NCI-H1105 treated with DMSO at 0.1 percent for 48 hours (cell line): ENCODE measurements at regions not wholly inside any gene's neighbourhood (a gene's known extent, or its start where the extent isn't known, plus 50 kb on each side); places are given as distances from the start of the nearest gene placed in this dataset.
A peak's percentile ranks its signal among the peaks of the same experiment; 100 is the strongest.

Experiments
- DNase-seq: peaks from one replicate; lab custom pipeline; 2025; lab: John Stamatoyannopoulos, UW

- DNase-seq = peak; percentile 75
These were observed 123.9 kb upstream of the TMPRSS2 start for GRCh38 chr21:41631564-41632461.

GRCh38 chr21:41630917-41631316 is 123.0 kb upstream of the TMPRSS2 start:
- no peak for DNase-seq

- no peak for DNase-seq
These were observed 122.3 kb upstream of the TMPRSS2 start for GRCh38 chr21:41630249-41630648.

DNA sequence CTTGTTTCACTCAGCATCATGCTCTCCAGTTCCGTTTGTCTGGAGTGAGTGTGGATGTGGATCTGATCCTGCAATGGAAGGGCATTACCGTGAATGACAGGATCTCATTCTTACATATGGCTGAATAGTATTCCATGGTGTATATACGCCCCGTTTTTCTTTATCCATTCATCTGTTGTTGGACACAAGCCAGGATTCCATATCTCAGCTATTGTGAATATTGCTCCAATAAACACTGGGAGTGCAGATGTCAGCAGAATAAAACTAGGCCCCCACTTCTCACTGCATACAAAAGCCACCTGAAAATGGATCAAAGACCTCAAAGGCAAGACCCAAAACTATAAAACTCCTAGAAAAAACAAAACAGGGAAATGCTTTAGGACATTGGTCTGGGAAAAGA is 120.3 kb upstream of the TMPRSS2 start:
- DNase-seq = peak; percentile 57

DNA sequence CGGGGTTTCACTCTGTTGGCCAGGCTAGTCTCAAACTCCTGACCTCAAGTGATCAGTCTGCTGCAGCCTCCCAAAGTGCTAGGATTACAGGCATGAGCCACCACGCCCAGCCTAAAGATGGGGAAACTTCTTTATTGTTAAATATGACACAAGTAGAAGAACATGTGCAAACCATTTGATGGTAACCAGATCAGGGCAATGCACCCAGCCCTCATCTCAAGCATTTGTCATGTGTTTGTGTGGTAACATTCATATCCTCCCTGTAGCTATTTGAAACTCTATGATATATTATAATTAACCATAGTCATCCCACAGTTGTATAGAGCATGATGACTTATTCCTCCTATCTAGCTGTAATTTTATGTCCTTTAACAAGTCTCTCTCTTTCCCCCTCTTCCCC is 119.5 kb upstream of the TMPRSS2 start:
- no peak for DNase-seq

GRCh38 chr21:41626021-41626420 is 118.1 kb upstream of the TMPRSS2 start:
- DNase-seq = no peak

GRCh38 chr21:41625428-41625827 is 117.5 kb upstream of the TMPRSS2 start:
- DNase-seq = no peak

DNA sequence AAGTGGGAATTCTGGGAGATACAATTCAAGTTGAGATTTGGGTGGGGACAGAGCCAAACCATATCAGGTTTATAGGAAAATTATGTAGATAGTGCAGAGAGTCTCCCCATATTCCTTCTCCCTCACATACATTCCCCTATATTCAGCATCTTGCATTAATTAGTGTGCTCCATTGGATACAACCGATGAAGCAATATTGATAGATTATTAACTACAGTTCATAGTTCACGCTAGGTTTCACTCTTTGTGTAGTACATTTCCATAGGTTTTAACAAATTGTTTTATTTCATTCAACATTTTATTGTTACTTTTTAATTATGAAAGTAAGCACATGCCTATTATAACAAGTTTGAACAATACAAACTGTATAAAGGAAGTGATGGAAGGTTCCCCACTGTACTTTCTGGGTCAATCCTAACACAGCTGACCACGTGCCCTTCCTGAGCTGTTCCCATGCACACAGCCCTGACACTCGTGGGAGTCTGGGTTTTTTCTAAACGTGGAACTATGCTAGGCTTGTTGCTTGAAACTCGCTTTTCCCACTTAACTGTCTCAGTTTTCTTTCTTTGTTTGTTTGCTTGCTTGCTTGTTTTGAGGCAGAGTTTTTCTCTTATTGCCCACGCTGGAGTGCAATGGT is 116.8 kb upstream of the TMPRSS2 start:
- DNase-seq = no peak

DNA sequence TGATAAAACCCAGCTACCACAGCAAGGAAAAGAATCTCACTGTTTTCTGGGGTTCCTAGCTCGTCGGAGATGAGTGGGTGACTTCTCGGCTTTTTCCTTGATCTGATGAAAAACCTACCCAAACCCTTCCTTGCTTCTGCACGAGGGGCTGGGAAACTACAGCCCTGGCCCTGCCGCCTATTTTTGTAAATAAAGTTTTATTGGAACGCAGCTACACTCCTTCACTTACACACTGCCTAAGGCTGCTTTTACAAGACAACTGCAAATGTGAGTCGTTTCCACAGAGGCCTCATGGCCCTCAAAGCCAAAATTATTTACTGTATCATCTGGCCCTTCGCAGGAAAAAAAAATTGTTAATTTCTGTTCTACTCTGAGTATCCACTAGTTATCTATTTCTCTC is 116.0 kb upstream of the TMPRSS2 start:
- no peak for DNase-seq

- no peak for DNase-seq
These were observed 115.0 kb upstream of the TMPRSS2 start for GRCh38 chr21:41622831-41623548.

- no peak for DNase-seq
These were observed 114.2 kb upstream of the TMPRSS2 start for GRCh38 chr21:41622201-41622600.

DNA sequence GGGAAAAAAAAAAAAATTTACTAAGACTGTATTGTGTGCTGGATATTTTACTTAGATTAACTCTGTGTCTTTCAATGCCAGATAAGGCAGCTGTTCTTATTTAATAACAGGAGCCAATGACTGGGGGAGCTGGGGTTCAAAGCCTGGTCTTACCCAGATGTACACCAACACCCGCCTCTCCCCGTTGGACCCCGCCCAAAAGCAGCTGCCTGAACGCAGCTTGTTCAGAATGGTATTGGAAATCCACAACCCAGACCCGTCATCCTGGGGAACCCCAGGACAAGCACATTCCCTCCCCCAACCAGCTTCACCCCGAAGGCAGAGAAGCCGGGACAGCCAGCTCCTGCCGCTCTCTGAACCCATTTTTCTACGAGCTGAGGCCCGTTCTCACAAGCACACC is 113.6 kb upstream of the TMPRSS2 start:
- DNase-seq = no peak

- no peak for DNase-seq
These were observed 113.0 kb upstream of the TMPRSS2 start for GRCh38 chr21:41620982-41621381.

- DNase-seq = no peak
These were observed 112.6 kb upstream of the TMPRSS2 start for GRCh38 chr21:41620541-41620940.

- DNase-seq = no peak
These were observed 108.2 kb upstream of the TMPRSS2 start for GRCh38 chr21:41616031-41616591.

DNA sequence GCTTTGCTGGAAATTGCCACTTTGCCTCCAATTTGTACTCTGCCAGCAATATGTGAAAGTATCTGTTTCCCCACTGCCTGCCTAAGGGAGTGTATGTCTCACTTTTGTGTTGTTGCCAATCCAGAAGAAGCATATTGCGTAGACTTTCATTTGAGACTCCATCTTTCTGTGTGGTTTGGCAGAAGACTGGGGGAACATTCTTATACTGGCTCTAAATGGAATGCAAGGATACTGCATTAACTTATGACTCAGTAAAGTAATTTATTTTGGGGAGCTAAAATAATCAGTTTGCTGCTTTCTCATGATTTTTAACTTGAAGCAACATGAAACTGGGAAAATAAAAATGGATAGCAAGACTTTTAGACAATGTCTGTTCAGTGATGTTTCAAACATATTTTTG is 107.7 kb upstream of the TMPRSS2 start:
- no peak for DNase-seq

DNA sequence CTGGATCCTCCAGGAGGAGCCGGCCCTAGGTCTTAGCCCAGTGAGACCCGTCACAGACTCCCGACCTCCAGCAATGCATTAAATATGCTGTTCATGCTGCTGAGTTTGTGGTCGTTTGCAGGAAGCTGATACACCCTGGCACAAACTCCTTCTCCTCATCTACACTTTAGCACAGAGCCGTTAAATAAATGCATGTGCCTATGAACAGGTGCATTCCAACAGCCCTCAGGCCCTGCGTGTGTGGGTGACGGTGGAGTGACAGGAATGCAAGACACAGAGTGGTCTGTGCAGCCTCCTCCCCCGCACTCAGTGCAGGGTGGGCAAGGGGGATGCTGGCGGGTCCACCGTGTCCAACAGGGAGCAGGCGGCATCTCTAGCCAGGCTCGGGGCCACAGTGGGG is 106.6 kb upstream of the TMPRSS2 start:
- no peak for DNase-seq

DNA sequence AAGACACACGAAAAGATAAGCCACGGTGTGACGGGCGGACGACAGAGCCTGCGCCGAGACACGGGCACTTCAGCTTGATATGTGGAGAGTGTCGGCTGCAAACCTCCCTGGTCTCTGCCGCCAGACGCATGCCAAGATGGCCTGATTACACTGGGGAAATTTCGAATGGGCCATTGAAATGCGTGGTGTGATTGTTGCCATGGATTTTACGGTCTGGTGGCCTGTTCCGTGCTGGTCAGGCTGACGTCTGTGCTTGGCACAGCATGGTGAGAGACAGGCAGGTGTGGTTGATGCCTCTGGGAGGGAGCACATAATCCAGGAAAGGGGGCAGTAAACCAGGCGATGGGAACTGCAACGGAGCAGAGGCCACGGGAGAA is 105.6 kb upstream of the TMPRSS2 start:
- no peak for DNase-seq

DNA sequence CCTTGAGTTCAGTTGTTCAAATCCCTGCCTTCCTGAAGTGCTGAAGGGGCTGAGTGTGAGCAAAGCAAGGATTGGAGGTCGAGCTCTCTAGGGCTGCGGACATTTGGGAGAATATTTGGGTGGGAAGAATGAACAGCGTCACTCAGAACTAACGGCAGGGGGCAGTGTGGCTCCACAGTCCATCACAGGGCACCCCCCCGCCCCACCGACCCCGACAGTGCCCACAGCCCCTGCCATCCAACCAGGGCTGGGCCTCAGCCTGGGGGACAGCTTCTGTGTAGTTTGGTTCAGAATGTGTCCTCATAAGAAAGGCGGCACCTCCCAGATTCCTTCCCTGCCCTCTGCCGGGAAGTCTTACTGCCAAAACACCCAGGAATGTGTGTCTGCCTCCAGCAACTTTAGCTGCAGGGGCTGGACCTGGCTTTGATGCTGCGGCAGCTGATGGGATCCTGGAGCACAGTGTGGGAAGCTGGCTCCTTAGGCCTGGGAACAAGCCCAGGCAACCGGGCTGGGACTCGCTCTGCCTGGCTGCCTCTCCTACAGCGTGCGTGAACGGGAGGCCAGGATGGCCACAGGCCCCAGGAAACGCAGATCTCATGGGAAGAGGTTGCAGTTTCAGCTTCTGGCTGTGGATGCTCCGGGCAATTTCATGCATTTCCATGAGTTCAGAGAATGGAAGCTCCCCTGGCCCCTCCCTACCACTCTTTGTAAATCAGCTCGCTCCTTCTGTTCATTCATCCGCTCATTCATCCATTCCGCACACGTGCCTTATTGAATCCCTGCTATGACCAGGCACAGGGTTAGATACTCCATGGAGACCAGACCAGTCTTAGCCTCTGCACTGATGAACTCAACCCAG is 104.9 kb upstream of the TMPRSS2 start:
- peak; percentile 41 for DNase-seq

GRCh38 chr21:41611966-41612606 is 104.1 kb upstream of the TMPRSS2 start:
- peak; percentile 59 for DNase-seq

DNA sequence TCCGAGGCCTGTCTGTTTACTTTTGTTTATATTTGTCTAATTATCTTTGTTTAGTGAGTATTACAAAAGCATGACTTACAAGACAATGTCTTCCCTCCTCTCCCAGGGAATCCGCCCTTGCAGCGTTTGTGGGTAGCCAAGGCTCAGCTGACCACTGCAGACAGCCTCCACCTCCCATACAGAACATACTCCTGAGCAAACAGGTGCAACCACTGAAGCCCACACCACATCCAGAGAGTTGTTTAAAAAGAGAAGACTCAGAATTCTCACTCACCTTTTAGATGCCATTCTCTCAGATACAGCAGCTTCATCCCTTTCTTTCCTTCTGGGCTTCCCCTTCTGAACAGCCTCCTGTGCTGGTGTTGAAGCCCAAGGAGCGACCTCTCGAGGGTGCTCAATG is 103.5 kb upstream of the TMPRSS2 start:
- no peak for DNase-seq
